SK-N-SH (cell line): ENCODE measurements at regions not wholly inside any gene's neighbourhood (a gene's known extent, or its start where the extent isn't known, plus 50 kb on each side); places are given as distances from the start of the nearest gene placed in this dataset.

Source experiments
- CTCF ChIA-PET: fragments of 300-600, 350-600 bp; formaldehyde crosslinking; extraction: SDS; loops from one replicate; lab custom pipeline; 2021; lab: Yijun Ruan, JAX
- POLR2A ChIA-PET: fragments of 350-600 bp; sonication (Branson Sonifier 250); formaldehyde crosslinking; extraction: SDS; loops from one replicate; lab custom pipeline; 2020; ENCODE audit warnings: antibody characterized with exemption, inconsistent platforms; lab: Yijun Ruan, JAX
- DNase-seq: peaks from one replicate; pipeline ENCODE4 v3.0.0; 2012
- H2AFZ ChIP-seq: fragments of 200-600 bp; sonication (generic); 2 replicates; pipeline ENCODE4 v1.8.1; 2016; ENCODE audit warnings: antibody characterized with exemption, mild to moderate bottlenecking, low read depth
- H3F3A ChIP-seq: fragments of 200-600 bp; sonication (generic); replicated peaks from 2 replicates; pipeline ENCODE3; 2016; ENCODE audit warnings: antibody characterized with exemption, mild to moderate bottlenecking; ENCODE audit not compliant: insufficient read depth
- H3K27ac ChIP-seq, 2 experiments: fragments of 200-500 bp in 1 of 2; fragments of 200-600 bp in 1 of 2; sonication (Bioruptor generic) in 1 of 2; sonication (generic), shearing (Covaris generic) in 1 of 2; 2 replicates each; pipeline versions ENCODE4 v1.5.1 to v1.6.1; 2014 to 2016; ENCODE audit warnings: low read depth in 2 of 2, inconsistent platforms in 1 of 2, low read length in 1 of 2, mild to moderate bottlenecking in 1 of 2, mixed read lengths in 1 of 2
- H3K27me3 ChIP-seq: fragments of 200-600 bp; sonication (generic), shearing (Covaris generic); 2 replicates; pipeline ENCODE4 v1.6.1; 2016; ENCODE audit warnings: mixed run types; ENCODE audit not compliant: insufficient read depth
- H3K36me3 ChIP-seq, 2 experiments: fragments of 200-500 bp in 1 of 2; fragments of 200-600 bp in 1 of 2; sonication (Bioruptor generic) in 1 of 2; sonication (generic) in 1 of 2; replicated peaks in 1 of 2; 2 replicates each; pipeline versions ENCODE3 to v1.5.1; 2014 to 2016; ENCODE audit warnings: low read length in 1 of 2, mild to moderate bottlenecking in 1 of 2; ENCODE audit not compliant: insufficient read depth in 2 of 2, control insufficient read depth in 1 of 2
- H3K4me1 ChIP-seq, 2 experiments: fragments of 200-500 bp in 1 of 2; fragments of 200-600 bp in 1 of 2; sonication (Bioruptor generic) in 1 of 2; sonication (generic), shearing (Covaris generic) in 1 of 2; 2 replicates each; pipeline versions ENCODE4 v1.5.1 to v1.6.1; 2014 to 2016; ENCODE audit warnings: low read depth in 1 of 2, low read length in 1 of 2, mixed run types in 1 of 2; ENCODE audit not compliant: insufficient read depth in 2 of 2, control insufficient read depth in 1 of 2
- H3K4me2 ChIP-seq: fragments of 200-600 bp; sonication (generic), shearing (Covaris generic); 2 replicates; pipeline ENCODE4 v1.6.1; 2017; ENCODE audit warnings: mixed run types
- H3K4me3 ChIP-seq, 2 experiments: fragments of 200-500 bp in 1 of 2; fragments of 200-600 bp in 1 of 2; sonication (Bioruptor generic) in 1 of 2; sonication (generic), shearing (Covaris generic) in 1 of 2; 2 replicates each; pipeline versions ENCODE4 v1.5.1 to v1.8.1; 2014 to 2016; ENCODE audit warnings: low read depth in 2 of 2, inconsistent platforms in 1 of 2, low read length in 1 of 2, mild to moderate bottlenecking in 1 of 2, mixed read lengths in 1 of 2, moderate library complexity in 1 of 2
- H3K79me2 ChIP-seq: fragments of 200-600 bp; sonication (generic); 2 replicates; pipeline ENCODE4 v1.8.1; 2017; ENCODE audit warnings: mild to moderate bottlenecking; ENCODE audit not compliant: insufficient read depth
- H3K9ac ChIP-seq: fragments of 200-600 bp; sonication (generic); 2 replicates; pipeline ENCODE4 v1.6.1; 2017; ENCODE audit warnings: mixed run types
- H3K9me2 ChIP-seq: fragments of 200-600 bp; sonication (generic); 2 replicates; pipeline ENCODE4 v1.6.1; 2017; ENCODE audit warnings: mixed run types
- H3K9me3 ChIP-seq: fragments of 200-600 bp; sonication (generic); 2 replicates; pipeline ENCODE4 v1.6.1; 2017; ENCODE audit warnings: mixed run types, mild to moderate bottlenecking, moderate library complexity
- H4K20me1 ChIP-seq: fragments of 200-600 bp; sonication (generic); 2 replicates; pipeline ENCODE4 v1.6.1; 2017; ENCODE audit warnings: mild to moderate bottlenecking, mixed run types; ENCODE audit not compliant: insufficient read depth
- ELF1 ChIP-seq: IDR thresholded peaks from 2 replicates; pipeline ENCODE4 v1.4.0; 2012
- FOSL2 ChIP-seq: IDR thresholded peaks from 2 replicates; pipeline ENCODE4 v1.4.0; 2012; ENCODE audit warnings: low read depth, mild to moderate bottlenecking, moderate library complexity, borderline replicate concordance
- FOXJ3 ChIP-seq: sonication (generic); formaldehyde crosslinking; IDR thresholded peaks from 2 replicates; pipeline ENCODE4 v1.5.1; 2020; ENCODE audit warnings: mild to moderate bottlenecking, missing genetic modification reagents
- GABPA ChIP-seq: IDR thresholded peaks from 2 replicates; pipeline ENCODE4 v1.4.0; 2012; ENCODE audit warnings: low read depth, mild to moderate bottlenecking
- MEF2A ChIP-seq: IDR thresholded peaks from 2 replicates; pipeline ENCODE4 v1.4.0; 2012; ENCODE audit warnings: low read depth, borderline replicate concordance
- NRF1 ChIP-seq: IDR thresholded peaks from 2 replicates; pipeline ENCODE4 v1.6.1; 2012; ENCODE audit warnings: low read depth, mild to moderate bottlenecking, low read length
- POLR2AphosphoS5 ChIP-seq: IDR thresholded peaks from 2 replicates; pipeline ENCODE4 v1.6.1; 2012; ENCODE audit warnings: low read depth, low read length
- RCOR1 ChIP-seq: fragments of 150-350 bp; IDR thresholded peaks from 2 replicates; pipeline ENCODE4 v1.6.1; 2017; ENCODE audit warnings: antibody characterized with exemption, low read length
- RFX5 ChIP-seq: IDR thresholded peaks from 2 replicates; pipeline ENCODE4 v1.6.1; 2012; ENCODE audit warnings: mild to moderate bottlenecking, improper control_type of control experiment, low read length
- TAF1 ChIP-seq: IDR thresholded peaks from 2 replicates; pipeline ENCODE4 v1.6.1; 2012; ENCODE audit warnings: low read depth, mild to moderate bottlenecking, low read length, moderate library complexity, borderline replicate concordance
- TCF12 ChIP-seq: IDR thresholded peaks from 2 replicates; pipeline ENCODE4 v1.4.0; 2012
- TEAD4 ChIP-seq: IDR thresholded peaks from 2 replicates; pipeline ENCODE4 v1.4.0; 2012; ENCODE audit warnings: mild to moderate bottlenecking, borderline replicate concordance; ENCODE audit not compliant: insufficient read depth
- WGBS: methylation state at CpG from one replicate; pipeline ENCODE4 v1.1.6; 2017; ENCODE audit warnings: low lambda C conversion rate; 5-methylcytosine and 5-hydroxymethylcytosine counted together
- TF ChIP-seq, protein P1 (sequence below): fragments of 200-600 bp; sonication (generic); IDR thresholded peaks from 2 replicates; pipeline ENCODE4 v1.6.1; 2017; ENCODE audit warnings: antibody characterized with exemption, mild to moderate bottlenecking, moderate library complexity
- TF ChIP-seq, protein P2 (sequence below): fragments of 150-350 bp; IDR thresholded peaks from 2 replicates; pipeline ENCODE4 v1.6.1; 2017; ENCODE audit warnings: antibody characterized with exemption, low read length, low read depth, borderline replicate concordance
- TF ChIP-seq, protein P3 (sequence below): IDR thresholded peaks from 2 replicates; pipeline ENCODE4 v1.4.0; 2012; ENCODE audit warnings: low read depth
- TF ChIP-seq, protein P4 (sequence below): IDR thresholded peaks from 2 replicates; pipeline ENCODE4 v1.4.0; 2012; ENCODE audit warnings: low read depth, borderline replicate concordance
- TF ChIP-seq, protein P5 (sequence below): IDR thresholded peaks from 2 replicates; pipeline ENCODE4 v1.6.1; 2012; ENCODE audit warnings: mild to moderate bottlenecking, low read depth, low read length, moderate library complexity
- TF ChIP-seq, protein P6 (sequence below): fragments of 150-350 bp; IDR thresholded peaks from 2 replicates; pipeline ENCODE4 v1.6.1; 2016; ENCODE audit warnings: mild to moderate bottlenecking, low read depth, low read length

DNA sequence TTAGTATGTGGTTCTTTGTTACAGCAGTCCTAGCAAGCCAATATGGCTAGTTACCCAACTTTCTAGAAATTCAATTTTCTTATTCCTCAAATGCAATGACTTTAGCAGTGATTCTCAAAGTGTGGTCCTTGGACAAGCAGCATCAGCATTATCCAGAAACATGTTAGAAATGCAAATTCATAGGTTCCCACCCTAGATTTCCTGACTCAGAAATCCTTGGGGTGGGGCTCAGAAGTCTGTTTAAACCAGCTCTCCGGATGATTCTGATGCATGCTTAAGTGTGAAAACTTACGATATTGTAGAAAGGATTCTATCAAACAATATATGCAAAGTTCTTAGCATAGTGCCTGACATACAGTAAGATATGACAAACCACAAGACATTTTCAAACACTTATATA, 757.1 kb downstream of the DHX35 start:
- WGBS = 48% methylated on average over 2 of the region's 2 CpGs
- no peaks in the 10 kb centered on the region for H3K4me1 ChIP-seq
- DNase-seq = no peak
- H3K9ac ChIP-seq = no peak overlapping the region
- H3K27me3 ChIP-seq = no peaks in the 10 kb centered on the region
- no peaks in the 10 kb centered on the region for H3K79me2 ChIP-seq
- H3K27ac ChIP-seq = no peak overlapping the region
- ChIA-PET CTCF (no interaction called here), POLR2A (no interaction called here)
- no peaks in the 10 kb centered on the region for H3F3A ChIP-seq
- H2AFZ ChIP-seq = no peak overlapping the region
- H3K4me2 ChIP-seq = no peak overlapping the region
- H3K9me3 ChIP-seq = no peaks in the 10 kb centered on the region
- H3K4me3 ChIP-seq = no peak overlapping the region
- H4K20me1 ChIP-seq = no peaks in the 10 kb centered on the region
- H3K36me3 ChIP-seq = no peaks in the 10 kb centered on the region
- no peaks in the 10 kb centered on the region for H3K9me2 ChIP-seq
- TF ChIP-seq, protein P1, sequence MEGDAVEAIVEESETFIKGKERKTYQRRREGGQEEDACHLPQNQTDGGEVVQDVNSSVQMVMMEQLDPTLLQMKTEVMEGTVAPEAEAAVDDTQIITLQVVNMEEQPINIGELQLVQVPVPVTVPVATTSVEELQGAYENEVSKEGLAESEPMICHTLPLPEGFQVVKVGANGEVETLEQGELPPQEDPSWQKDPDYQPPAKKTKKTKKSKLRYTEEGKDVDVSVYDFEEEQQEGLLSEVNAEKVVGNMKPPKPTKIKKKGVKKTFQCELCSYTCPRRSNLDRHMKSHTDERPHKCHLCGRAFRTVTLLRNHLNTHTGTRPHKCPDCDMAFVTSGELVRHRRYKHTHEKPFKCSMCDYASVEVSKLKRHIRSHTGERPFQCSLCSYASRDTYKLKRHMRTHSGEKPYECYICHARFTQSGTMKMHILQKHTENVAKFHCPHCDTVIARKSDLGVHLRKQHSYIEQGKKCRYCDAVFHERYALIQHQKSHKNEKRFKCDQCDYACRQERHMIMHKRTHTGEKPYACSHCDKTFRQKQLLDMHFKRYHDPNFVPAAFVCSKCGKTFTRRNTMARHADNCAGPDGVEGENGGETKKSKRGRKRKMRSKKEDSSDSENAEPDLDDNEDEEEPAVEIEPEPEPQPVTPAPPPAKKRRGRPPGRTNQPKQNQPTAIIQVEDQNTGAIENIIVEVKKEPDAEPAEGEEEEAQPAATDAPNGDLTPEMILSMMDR = no peak
- TF ChIP-seq POLR2AphosphoS5 (no peak), FOXJ3 (no peak), RFX5 (no peak), MEF2A (no peak), TAF1 (no peak), GABPA (no peak), NRF1 (no peak), RCOR1 (no peak), ELF1 (no peak), TEAD4 (no peak), TCF12 (no peak), FOSL2 (no peak)
- TF ChIP-seq, protein P2, sequence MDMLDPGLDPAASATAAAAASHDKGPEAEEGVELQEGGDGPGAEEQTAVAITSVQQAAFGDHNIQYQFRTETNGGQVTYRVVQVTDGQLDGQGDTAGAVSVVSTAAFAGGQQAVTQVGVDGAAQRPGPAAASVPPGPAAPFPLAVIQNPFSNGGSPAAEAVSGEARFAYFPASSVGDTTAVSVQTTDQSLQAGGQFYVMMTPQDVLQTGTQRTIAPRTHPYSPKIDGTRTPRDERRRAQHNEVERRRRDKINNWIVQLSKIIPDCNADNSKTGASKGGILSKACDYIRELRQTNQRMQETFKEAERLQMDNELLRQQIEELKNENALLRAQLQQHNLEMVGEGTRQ = no peak
- TF ChIP-seq, protein P3, sequence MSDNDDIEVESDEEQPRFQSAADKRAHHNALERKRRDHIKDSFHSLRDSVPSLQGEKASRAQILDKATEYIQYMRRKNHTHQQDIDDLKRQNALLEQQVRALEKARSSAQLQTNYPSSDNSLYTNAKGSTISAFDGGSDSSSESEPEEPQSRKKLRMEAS = no peak
- TF ChIP-seq, protein P4, sequence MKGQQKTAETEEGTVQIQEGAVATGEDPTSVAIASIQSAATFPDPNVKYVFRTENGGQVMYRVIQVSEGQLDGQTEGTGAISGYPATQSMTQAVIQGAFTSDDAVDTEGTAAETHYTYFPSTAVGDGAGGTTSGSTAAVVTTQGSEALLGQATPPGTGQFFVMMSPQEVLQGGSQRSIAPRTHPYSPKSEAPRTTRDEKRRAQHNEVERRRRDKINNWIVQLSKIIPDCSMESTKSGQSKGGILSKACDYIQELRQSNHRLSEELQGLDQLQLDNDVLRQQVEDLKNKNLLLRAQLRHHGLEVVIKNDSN = no peak
- TF ChIP-seq, protein P5, sequence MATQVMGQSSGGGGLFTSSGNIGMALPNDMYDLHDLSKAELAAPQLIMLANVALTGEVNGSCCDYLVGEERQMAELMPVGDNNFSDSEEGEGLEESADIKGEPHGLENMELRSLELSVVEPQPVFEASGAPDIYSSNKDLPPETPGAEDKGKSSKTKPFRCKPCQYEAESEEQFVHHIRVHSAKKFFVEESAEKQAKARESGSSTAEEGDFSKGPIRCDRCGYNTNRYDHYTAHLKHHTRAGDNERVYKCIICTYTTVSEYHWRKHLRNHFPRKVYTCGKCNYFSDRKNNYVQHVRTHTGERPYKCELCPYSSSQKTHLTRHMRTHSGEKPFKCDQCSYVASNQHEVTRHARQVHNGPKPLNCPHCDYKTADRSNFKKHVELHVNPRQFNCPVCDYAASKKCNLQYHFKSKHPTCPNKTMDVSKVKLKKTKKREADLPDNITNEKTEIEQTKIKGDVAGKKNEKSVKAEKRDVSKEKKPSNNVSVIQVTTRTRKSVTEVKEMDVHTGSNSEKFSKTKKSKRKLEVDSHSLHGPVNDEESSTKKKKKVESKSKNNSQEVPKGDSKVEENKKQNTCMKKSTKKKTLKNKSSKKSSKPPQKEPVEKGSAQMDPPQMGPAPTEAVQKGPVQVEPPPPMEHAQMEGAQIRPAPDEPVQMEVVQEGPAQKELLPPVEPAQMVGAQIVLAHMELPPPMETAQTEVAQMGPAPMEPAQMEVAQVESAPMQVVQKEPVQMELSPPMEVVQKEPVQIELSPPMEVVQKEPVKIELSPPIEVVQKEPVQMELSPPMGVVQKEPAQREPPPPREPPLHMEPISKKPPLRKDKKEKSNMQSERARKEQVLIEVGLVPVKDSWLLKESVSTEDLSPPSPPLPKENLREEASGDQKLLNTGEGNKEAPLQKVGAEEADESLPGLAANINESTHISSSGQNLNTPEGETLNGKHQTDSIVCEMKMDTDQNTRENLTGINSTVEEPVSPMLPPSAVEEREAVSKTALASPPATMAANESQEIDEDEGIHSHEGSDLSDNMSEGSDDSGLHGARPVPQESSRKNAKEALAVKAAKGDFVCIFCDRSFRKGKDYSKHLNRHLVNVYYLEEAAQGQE = no peak
- TF ChIP-seq, protein P6, sequence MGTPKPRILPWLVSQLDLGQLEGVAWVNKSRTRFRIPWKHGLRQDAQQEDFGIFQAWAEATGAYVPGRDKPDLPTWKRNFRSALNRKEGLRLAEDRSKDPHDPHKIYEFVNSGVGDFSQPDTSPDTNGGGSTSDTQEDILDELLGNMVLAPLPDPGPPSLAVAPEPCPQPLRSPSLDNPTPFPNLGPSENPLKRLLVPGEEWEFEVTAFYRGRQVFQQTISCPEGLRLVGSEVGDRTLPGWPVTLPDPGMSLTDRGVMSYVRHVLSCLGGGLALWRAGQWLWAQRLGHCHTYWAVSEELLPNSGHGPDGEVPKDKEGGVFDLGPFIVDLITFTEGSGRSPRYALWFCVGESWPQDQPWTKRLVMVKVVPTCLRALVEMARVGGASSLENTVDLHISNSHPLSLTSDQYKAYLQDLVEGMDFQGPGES = no peak
